GM12873 (cell line): ENCODE measurements at regions not wholly inside any gene's neighbourhood (a gene's known extent, or its start where the extent isn't known, plus 50 kb on each side); places are given as distances from the start of the nearest gene placed in this dataset.

Source experiments
- CTCF ChIP-seq: IDR thresholded peaks from 2 replicates; pipeline ENCODE4 v1.5.1; 2012; ENCODE audit warnings: low read depth, mild to moderate bottlenecking, moderate library complexity, low read length, control low read depth; ENCODE audit not compliant: insufficient read depth; ENCODE audit errors: missing control alignments

DNA sequence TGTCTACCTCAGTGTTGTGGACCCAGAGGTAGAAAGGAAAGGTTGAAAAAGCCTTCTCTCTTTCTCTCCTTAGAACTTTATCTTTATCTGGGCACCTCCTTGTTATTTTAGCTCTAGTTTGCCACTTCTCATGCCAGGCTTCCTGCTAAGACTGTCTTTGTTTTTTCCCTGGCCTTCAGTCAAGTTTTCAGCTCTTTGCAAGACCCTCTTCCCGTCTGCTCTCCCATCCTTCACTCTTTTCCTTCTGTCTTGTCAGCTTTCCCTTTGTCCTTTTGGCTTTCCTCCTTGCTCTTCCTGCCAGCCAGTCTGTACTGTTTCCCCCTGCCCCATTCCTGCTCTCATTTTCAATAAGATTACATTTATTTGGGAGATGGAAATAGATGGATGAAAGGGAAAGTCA, 86.8 kb upstream of the CCN6 start:
- no peak for TF ChIP-seq CTCF

- TF ChIP-seq CTCF: no peak
Measured at GRCh38 chr6:111970426-111970825, 83.5 kb upstream of the CCN6 start.

DNA sequence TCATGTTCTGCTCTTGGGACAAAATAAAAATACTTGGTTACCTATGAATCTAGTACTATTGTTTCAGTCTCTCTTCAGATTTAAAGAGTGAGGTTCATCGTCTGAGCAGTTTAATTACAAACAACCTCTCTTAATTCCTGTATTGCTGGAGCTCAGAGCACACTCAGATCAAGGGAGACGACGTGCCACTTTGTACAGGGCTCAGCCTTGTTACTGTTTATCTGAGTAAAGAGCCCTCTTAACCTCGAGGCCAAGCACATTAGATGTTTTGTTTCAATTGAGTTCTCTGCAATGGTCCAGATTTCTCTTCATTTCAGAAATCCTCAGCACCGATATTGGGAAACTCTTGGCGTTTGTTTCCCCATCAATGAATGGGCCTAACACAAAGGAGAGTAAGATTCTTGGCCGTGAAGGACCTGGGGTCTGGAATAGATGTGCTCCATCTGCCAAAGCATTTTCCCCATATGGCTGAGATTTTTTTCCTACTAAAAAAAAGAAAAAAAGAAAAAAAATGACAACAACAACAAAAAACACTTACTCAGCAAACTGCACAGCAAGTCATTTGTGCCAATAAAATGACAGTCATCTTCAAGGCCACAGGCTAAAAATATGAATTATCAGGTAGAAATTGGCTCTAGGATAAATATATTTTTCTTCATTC, 82.6 kb upstream of the CCN6 start:
- no peak for TF ChIP-seq CTCF

GRCh38 chr6:111971866-111972532, 81.9 kb upstream of the CCN6 start:
- TF ChIP-seq CTCF: no peak

DNA sequence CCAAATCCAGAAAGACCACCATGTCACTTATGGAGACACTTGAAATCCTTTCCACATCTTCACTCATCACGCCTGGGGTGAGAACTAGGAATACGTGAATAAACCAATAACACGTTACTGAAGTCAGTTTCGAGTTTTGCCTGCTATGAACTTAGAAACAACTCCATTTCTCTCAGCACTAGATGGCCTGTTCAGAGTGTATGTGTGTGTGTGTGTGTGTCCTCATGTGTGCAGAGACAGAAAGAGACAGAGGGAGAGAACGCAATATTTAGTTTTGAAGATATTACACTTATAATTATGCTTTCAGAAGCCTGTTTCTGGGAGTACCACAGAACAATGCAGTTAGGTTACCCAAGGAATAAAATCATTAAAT, 81.2 kb upstream of the CCN6 start:
- no peak for TF ChIP-seq CTCF

- TF ChIP-seq CTCF: no peak
Measured at GRCh38 chr6:111973118-111973761, 80.7 kb upstream of the CCN6 start.

GRCh38 chr6:111973927-111974639, 79.8 kb upstream of the CCN6 start:
- TF ChIP-seq CTCF: no peak
